ENCODE measurements at regions not wholly inside any gene's neighbourhood (a gene's known extent, or its start where the extent isn't known, plus 50 kb on each side); places are given as distances from the start of the nearest gene placed in this dataset.
"Not testable (repeated sequence)": the region's sequence is repeated elsewhere in the genome, so short reads cannot be mapped to it uniquely, and the experiment has no call there.

DNA sequence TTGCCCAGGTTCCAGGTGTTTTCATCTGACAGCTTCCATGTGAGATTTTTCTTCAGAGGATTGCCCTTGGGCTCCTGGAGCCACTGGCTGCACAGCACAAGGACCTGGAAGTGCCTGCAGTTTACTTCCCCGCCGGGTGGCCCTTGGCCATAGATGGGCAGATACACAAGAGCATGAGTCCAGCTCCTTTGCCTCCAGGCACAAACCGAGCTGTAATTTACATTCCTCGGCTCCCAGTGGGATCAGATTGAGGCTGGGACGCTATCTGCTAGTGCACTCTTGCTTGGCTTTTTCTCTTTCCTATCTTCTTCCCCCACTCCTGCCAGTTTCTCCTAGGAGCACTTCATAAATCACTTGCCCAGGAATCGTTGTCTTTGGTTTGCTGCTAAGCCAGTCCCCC lies 85.4 kb upstream of the RALY start:
- DNase-seq: no peak

DNA sequence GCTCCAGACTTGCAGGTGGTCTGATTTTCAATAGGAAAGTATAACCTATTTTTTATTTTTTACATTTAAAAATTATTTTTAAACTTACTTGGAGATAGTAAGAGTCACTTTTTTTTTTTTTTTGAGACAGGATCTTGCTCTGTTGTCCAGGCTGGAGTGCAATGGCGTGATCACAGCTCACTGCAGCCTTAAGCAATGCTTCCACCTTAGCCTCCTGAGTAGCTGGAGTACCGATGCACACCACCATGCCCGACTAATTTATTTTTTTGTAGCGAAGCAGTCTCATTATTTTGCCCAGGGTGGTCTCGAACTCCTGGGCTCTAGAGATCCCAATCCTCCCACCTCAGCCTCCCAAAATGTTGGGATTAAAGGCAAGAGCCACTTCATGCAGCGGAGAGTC lies 84.8 kb upstream of the RALY start:
- no peak for DNase-seq

DNA sequence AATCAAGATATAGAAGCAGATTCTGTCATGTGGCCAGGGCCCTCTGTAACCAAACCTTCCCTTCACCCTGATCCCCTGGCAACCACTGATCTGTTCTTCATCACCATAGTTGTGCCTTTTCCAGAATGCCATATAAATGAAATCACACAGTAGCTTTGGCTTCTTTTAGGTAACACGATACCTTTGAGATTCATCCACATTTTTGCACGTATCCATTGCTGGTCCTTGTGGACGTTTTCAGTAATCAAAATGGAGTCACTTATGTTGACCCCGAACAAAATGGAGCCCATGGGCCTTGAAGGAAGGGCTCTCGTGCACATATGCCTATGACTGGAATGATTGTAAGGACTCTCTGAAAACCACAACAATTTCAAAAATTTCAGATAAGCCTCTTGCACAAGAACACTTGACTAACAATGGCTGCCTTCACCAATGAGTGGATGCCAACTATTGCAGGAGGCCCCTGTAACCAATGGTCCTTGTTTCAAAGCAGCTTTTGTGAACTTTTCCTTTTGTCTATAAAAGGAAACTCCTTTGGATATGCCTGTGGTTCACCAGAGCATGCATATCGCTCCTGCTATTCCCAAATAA lies 84.3 kb upstream of the RALY start:
- DNase-seq: no peak

DNA sequence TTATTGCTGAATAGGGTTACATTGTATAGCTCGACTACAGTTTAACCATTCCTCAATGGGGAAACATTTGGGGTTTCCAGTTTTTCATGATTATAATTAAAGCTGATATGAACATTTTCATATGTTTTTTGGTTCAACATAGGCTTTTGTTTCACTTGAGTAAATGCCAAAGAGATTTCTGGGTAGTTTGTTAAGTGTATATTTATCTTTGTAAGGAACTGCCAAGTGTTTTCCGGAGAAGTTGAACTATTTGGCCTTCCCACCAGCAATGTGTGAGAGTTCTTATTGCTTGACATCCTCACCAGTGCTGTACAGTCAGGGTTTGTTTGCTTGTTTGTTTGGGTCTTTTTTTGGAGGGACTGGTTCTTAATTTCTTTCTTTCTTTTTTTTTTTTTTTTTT lies 83.7 kb upstream of the RALY start:
- DNase-seq: no peak

DNA sequence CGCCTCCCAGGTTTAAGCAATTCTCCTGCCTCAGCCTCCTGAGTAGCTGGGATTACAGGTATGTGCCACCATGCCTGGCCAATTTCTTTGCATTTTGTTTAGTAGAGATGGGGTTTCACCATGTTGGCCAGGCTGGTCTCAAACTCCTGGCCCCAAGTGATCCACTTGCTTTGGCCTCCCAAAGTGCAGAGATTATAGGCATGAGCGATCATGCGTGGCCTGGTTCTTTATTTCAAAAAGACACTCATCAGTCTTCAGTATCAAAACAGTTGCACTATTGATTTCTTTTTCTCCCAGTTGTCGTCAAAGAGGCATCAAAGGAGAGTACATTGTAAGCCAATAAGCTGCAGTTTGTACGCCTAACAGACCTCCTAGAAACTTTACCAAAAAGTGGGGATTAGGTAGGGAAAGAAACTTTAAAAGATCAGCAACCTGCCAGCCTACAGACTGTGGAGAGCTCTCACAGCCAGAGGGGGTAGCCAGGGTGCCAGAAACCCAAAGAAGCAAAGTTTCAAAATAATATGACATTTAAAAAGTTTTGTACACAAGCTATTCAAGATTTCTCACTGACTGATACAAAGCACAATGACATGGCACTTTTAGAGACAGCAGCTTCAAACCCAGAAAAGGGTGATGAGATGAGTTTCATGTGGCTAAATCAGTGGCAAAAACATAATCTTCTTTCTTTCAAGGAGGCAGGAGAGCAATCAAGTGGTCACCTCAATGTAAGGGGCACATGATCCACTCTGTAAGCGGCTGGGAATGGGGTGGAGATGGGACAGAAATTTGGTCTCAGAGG lies 83.0 kb upstream of the RALY start:
- DNase-seq: no peak

DNA sequence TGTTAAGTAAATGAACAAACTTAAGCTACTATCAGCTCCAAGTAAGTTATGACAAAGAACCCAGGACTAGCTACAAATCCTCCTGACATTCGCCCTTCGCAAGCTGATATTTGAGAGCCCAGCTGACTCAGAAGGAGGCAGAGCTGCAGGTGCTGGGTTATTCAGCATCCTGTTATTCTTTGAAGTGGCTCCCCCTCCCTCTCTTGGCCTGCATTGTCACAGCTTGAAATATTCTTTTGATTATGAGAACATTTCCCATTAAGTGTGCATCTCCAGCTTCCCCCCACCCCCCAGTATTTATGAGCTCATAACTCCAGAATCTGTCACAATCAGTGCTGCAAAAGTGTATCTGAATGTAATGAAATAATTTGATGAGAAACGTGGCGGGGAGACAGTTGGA lies 78.8 kb upstream of the RALY start:
- DNase-seq: peak; percentile 3 to 28

DNA sequence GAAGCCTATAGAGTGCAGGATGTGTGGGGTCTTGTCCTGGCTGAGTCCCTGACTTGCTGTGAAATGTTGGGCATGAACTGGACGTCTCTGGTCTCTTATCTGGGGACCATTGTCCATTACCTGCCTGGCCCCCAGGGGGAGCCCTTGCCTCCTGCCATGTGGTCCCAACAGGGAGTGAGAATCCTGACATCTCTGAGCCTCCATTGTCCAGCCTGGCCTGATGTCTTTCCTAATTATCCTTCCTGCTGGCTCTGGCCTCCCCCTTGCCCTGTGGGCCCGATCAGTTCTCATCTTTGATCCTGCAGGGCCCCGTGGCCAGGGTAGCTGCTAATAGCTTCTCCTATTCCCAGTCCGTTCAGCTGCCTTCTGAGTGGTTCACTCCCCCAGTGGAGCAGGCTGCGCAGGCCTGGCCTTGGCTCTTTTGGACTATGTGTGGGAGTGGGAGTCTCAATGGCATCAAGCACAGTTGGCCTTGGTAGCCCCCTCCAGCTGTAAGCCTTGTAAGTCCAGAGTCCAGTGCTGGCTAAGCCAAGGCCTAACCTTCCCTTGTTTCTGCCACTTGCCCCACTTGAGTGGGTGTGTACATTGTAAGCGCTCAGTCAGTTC lies 77.9 kb upstream of the RALY start:
- peak; percentile 44 to 57 for DNase-seq

DNA sequence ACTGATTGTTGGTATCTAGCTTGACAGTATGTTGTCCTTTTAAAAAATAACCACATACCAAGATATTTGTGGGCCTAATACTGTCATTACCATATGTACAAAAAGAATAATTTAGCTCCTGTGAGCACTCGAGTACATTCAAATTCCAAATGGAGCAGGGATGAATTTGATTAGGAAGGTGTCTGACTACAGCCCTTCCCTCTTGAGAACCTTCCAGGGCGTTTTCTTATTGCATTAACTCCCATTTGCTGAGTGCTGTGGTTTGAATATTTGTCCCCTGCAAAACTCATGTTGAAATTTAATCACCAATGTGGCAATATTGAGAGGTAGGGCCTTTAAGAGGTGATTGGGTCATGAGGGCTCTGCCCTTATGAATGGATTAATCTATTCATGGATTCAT lies 76.9 kb upstream of the RALY start:
- DNase-seq: no peak

DNA sequence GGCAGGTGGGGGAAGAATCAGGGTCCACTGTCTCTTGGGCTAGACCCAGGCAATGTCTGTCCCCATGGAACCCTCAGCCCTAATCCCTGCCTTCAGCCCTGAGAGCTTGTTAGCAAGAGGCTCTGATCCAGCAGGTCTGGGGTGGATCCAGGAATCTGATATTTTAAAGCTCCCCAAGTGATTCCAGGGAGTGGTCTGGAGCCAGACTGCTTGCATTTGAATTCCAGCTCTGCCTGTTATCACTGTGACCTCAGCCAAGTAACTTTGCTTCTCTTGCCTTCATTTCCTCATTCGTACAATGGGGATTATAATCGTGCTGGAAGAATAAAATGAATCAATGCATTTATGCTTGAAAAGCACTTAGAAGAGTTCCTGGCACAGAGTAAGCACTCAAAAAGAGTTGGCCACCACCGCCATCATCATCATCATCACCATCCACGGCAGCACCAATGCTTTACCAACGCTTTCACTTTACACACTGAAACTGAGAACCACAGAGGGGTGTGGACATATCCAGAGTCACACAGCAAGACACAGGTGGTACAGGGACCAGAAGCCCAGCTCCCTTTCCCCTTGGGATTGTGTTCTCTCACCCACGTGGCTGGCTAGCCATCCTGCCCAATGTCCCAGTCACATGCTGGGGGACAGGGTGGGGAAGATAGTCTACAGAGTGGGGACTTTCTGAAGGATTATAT lies 75.7 kb upstream of the RALY start:
- no peak for DNase-seq

DNA sequence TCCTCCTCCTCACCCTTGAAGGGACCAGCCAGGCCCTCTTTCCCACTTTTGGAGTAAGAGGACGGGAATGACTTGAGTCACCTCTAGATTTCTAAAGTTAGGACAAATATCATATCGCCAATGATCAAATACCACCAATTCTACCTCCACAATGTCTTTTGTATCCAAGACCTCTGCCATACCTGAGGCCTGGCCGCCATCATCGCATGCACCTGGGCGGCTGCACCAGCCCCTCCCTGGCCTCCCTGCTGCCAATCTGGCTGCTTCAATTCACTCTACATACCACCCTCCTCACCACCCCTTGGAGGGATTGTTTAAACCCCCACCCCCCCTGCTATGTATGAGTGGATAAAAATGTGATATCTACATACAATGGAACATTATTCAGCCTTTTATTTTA lies 75.0 kb upstream of the RALY start:
- no peak for DNase-seq

DNA sequence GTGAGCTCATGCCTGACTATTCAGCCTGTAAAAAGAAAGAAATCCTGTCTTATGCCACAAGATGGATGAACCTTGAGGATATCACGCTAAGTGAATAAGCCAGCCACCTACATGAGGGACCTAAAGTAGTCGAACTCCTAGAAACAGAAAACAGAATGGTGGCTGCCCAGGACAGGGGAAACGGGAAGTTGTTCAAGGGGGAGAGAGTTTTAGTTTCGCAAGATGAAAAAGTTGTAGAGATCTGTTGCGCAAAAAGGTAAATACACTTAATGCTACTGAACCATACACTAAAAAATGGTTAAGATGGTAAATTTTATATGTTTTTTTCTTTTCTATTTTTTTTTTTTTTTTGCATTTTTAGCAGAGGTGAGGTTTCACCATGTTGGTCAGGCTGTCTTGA lies 74.1 kb upstream of the RALY start:
- DNase-seq: no peak

DNA sequence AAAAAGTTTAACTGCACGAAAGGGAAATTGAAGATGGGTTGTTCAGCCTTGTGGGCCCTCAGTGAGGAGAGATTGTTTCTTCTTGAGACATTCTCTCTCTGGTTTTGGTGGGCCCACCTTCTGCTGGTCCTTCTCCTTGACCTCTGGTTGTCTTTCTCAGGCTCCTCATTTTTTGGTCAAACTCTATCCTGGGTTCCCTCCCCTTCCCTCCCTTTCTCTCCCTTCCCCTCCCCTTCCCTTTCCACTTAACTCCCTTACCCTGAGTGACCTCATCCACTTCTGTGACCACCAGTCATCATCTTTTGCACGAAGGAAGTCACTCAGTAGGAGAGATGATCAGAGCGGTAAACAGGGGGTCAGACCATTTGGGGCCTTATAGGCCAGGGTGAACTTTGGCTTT lies 71.5 kb upstream of the RALY start:
- DNase-seq: no peak

DNA sequence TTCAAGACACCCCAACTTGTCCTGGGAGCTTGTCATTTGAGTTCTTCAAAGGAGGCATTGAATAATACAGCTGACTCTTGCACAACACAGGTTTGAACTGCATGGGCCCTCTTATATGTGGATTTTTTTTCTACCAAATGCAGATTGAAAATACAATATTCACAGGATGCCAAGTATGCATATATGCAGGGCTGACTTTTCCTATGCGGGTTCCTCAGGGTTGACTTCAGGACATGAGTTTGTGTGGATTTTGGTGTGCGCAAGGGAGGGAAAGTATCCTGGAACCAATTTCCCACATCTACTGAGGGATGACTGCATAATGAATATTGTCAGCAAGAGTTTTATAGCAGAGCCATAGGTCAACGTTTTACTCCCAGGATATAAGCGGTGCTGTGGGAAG lies 70.0 kb upstream of the RALY start:
- DNase-seq: no peak

DNA sequence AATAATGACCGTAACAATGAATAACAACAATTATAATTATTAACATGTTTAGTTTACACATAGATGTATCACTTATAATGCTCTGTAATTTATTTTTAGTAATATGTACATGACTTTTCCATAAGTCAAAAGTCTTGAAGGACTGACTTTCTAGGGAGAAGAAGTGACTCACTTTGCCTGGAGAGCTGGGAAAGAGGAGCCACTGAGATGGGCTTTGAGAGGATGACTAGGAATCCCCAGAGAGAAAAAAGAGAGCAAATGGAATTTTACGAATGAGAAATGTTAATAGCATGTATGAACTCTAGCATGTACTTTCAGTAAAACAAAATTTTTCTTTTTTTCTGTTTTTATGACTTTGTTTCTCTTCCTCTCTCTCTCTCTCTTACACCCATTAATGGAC lies 67.8 kb upstream of the RALY start:
- DNase-seq: no peak

DNA sequence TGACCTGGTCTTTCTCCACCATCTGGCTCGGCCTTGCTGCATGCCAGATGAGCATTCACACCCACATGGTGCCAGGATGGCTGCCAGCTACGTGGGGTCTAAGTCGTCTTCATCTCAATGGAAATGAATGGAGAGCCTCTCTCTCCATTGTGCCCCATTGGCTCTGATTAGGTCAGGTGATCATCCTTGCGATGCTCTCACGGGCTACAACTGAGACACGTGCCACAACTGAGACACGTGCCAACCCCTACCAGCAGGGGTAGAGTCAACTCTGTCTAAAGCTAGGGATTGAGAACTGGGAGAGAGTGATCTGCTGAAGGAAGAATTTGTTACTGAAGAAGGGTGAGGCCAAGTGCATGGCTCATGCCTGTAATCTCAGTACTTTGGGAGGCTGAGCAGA lies 67.3 kb upstream of the RALY start:
- DNase-seq: no peak

DNA sequence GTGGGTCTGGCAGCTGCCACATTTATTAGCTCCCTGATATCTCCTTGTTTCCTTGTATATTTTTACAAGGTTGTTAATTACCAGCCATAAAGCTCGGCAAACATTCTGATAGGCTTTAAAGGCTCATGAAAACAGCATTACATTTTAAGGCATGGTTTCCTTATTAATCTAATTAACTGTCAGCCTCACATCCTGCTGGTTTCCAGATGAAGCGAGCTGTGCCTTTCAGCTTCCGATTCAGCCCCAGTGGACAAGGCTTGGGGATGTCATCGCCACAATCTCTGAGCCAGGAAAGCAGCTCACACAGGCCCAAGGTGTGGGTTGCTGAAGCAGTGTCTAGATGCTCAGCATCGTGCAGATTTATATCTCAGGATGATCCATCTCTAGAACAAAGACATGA lies 66.0 kb upstream of the RALY start:
- no peak for DNase-seq

DNA sequence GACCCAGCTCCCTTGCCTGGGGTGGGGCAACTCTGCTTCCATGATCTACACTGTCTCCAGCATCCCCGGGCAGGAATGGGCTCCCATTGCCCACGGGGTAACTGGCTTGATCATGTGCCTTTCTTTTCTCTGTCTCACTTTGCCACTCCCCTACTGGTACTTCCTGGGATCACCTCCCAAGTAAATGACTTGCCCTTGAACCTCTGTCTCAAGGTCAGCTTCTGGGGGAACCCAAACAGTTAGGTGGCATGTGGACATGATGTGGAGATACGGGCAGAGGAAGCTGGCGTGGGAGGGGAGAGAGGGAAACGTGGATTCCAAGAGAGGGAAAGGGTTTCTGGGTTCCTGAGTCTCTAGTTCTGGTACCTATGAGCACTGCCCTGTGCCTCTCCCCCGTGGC lies 63.8 kb upstream of the RALY start:
- no peak for DNase-seq

DNA sequence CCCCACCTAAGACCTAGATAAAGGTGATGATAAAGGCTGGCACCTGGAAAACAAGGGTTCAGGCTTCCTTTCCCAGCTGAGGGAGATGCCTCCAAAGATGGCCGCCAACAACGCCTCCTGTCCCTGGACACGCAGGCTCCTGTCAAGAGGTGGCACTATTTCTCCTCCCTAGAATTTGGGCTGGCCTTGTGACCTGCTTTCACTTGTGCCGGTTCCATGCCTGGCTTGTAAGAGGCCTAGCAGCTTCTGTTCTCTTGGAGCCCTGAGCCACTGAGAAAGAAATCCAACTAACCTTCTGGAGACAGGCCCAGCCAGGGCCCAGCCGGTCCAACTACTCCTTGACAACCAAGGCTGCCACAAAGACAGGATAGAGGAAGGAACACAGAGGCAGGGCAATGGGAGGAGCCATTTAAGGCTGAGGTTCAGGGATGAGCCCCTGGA lies 60.2 kb upstream of the RALY start:
- peak; percentile 54 to 67 for DNase-seq

DNA sequence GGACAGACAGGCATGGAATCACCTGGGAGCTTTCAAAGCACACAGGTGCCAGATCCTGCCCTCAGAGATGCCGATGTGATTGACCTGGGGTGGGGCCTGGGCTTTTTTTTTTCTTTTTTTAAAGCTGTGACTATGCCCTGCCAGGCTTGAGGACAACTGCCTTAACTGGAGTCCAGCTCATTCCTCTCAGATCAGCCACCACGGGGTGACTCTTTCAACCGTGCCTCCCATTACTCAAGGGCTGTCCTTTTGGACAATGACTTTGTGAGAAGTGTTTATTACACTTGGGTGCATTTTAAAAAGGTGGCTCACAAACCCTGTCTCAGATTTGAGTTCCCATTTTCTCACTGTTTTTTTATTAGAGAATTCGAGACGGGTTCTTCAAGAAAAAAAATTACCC lies 57.1 kb upstream of the RALY start:
- DNase-seq: no peak

DNA sequence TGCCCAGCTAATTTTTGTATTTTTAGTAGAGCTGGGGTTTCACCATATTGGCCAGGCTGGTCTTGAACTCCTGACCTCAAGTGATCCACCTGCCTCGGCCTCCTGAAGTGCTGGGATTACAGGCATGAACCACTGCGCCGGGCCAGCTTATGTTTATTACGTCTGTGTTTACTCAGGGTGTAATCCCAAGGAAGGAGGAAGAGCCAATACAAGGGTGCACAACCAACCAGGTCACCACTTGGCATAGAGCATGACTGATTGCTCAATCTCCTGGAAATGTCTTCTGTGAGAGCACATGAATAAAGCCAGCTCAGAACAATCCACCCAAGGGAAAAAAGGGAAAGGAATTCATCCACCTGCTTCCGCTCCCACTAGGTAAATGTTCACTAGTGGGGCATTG lies 54.7 kb upstream of the RALY start:
- DNase-seq: not testable (repeated sequence)

DNA sequence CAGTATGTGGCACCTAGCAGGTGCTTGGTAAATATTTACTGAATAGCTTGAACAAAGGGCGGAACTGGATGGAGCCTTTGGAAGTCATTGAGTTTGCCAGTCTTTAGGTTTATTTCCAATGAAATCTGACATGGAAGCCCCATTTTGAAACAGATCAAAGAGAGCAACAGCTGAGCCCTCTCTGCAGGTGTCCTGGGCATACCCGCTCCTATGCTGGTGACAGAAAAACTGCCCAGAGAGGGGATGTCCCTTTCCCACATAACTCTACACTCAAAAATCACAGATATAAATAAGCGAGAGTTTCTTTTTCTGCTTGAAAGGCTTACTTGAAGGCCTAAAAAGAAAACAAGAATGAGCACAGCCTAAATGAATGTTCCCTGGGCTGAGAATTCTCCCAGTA lies 53.0 kb upstream of the RALY start:
- DNase-seq: no peak

Measured in CD4-positive, alpha-beta T cell treated with Interleukin-1 beta for 1 hour (primary cell).